ENCODE measurements at regions not wholly inside any gene's neighbourhood (a gene's known extent, or its start where the extent isn't known, plus 50 kb on each side); places are given as distances from the start of the nearest gene placed in this dataset.
"Not testable (repeated sequence)": the region's sequence is repeated elsewhere in the genome, so short reads cannot be mapped to it uniquely, and the experiment has no call there.

DNA sequence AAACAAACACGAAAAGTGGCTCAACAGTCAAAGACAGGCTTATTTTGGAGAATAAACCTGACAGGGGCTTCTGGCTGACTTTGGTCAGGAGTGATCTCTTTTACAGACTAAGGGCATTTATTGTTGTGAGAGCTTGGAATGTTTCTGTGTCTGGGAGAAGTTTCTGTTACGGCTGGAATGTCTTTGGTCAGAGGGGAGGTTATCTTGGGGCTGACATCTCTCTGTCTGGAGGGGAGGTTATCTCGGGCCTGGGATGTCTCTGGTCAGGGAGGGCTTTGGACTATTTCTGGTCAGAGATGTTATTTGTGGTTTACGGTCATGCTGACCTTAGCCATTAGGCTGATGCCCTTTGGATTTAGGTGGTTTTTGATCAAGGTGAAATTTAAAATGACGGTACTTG is 345.5 kb upstream of the FSIP2 start:
- DNase-seq: no peak

DNA sequence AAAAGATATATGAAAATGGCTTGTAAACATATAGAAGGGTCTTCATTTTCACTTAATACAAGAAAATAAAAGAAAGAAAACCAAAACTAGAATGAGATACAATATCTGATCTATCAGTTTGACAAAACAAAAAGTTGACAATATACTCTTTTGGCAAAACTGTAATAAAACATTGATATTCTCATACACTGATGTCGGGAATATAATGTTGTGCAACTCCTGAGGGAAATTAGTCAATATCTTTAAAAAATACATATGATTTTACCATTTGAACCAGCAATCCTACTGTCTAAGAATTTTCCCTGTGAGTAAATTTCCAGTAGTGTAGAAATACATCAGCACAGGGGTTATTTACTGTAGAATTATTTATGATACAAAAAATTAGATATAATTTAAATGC is 336.1 kb upstream of the FSIP2 start:
- DNase-seq: no peak

DNA sequence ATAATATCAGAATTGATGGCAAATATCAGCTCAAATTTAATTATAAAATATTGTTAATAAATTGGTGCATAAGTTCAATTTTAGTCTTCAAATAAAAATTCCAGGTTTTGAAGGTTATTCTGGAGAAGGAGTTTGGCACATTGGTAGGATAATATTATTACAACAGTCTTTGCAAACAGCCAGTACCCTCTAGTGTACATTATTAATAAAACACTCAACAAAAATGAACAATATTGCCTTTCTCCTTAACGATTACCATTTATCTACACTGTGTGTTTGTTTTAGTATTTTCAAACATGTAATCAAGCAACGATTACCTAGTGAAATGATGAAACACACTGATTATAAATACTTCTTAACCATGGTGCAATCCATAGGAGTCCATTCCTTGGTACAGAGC is 334.0 kb upstream of the FSIP2 start:
- no peak for DNase-seq

DNA sequence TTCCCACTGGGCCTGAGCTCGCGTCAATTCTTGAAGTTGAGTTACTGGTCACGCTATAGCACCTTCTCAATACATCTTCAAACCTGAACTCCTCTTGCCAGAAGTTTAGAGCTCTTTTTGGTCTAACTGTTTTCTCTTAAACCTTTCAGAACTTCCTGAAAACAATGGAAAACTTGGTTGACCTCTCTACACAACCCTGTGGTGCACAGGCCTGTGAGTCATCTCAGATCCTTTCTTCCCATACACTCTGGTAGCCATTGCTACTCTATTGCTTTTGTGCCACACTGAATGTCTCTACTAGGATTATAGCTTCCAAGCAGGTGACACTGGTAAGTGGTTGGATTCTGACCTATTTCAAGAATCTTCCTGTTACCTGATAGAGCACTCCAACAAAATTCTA is 321.5 kb upstream of the FSIP2 start:
- DNase-seq: no peak

DNA sequence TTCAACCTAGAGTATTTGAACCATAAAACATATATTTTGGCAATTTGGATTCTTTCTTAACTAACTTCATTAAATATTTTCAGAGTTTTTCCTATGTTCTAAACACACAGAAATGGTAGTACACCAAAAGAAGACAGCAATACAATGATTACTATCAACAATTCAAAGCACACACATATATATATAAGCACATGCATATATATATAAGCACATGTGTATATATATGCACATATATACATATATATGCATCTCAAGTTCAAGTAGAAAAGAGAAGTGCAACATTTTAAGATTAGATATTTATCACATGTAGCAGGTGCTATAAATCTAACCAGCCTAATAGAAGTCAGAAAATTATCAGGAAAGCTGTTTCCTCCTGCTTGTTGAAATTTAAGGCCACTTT is 320.9 kb upstream of the FSIP2 start:
- no peak for DNase-seq

DNA sequence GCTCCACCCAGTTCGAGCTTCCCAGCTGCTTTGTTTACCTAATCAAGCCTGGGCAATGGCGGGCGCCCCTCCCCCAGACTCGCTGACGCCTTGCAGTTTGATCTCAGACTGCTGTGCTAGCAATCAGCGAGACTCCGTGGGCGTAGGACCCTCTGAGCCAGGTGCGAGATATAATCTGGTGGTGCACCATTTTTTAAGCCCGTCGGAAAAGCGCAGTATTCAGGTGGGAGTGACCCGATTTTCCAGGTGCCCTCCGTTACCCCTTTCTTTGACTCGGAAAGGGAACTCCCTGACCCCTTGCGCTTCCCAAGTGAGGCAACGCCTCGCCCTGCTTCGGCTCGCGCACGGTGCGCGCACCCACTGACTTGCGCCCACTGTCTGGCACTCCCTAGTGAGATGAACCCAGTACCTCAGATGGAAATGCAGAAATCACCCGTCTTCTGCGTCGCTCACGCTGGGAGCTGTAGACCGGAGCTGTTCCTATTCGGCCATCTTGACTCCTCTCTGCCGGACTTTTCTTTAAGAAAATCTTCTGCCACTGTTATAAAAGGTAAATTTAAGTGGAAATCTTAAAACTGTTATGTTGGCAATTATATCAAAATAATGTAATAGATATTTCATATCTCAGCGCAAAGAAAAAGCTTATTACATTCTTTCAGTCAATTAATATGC is 313.5 kb upstream of the FSIP2 start:
- peak; percentile 9 for DNase-seq

GRCh38 chr2:185428000-185428399 is 310.6 kb upstream of the FSIP2 start:
- no peak for DNase-seq

DNA sequence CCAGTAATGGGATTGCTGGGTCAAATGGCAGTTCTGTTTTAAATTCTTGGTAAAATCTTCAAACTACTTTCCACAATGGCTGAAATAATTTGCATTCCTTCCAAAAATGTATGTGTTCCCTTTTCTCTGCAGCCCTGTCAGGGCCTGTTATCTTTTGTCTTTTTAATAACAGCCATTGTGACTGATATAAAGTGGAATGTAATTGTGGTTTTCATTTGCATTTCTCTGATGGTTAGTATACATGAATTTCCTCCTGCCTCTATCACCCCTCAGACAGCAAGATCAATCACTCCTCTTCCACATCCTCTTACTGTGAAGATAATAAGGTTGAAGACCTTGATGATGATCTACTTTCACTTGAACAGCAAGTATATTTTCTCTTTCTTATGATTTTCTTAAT is 304.8 kb upstream of the FSIP2 start:
- no peak for DNase-seq

GRCh38 chr2:185436787-185437372 is 301.7 kb upstream of the FSIP2 start:
- no peak for DNase-seq

- DNase-seq: no peak
These were observed 297.1 kb upstream of the FSIP2 start for GRCh38 chr2:185441486-185442005.

DNA sequence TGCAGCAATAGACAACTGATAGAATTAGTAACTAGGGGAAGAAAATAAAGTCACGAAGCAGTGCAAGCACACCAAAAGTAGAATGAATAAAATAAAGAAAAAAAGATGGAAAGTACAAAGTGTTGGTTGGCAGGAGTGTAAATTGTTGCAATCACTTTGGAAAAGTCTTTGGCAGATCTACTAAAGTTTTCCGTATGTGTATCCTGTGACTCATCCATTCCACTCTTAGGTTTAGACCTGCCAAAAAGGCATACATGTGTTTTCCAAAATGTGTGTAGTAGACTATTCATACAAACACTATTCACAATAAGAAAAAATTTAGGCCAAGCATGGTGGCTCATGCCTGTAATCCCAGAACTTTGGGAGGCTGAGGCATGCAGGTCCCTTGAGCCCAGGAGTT is 282.1 kb upstream of the FSIP2 start:
- DNase-seq: no peak

GRCh38 chr2:185463481-185463880 is 275.1 kb upstream of the FSIP2 start:
- no peak for DNase-seq

DNA sequence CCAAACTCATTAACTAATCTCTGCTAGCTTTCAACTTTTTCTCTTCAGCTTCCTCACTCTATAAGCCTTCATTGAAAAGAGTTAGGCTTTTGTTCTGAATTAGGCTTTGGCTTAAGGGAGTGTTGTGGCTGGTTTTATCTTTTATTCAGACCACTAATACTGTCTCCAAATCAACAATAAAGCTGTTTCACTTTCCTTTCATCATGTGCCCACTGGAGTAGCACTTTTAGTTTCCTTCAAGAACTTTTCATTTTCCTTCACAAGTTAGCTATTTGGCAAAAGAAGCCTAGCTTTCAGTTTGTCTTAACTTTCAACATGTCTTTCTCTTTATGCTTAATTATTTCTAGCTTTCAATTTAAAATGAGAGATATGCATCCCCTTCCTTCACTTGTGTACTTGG is 271.7 kb upstream of the FSIP2 start:
- no peak for DNase-seq

- DNase-seq: no peak
These were observed 267.2 kb upstream of the FSIP2 start for GRCh38 chr2:185471441-185471840.

GRCh38 chr2:185472574-185472973 is 266.0 kb upstream of the FSIP2 start:
- no peak for DNase-seq

- DNase-seq: no peak
These were observed 264.8 kb upstream of the FSIP2 start for GRCh38 chr2:185473838-185474237.

- no peak for DNase-seq
These were observed 262.7 kb upstream of the FSIP2 start for GRCh38 chr2:185475914-185476313.

DNA sequence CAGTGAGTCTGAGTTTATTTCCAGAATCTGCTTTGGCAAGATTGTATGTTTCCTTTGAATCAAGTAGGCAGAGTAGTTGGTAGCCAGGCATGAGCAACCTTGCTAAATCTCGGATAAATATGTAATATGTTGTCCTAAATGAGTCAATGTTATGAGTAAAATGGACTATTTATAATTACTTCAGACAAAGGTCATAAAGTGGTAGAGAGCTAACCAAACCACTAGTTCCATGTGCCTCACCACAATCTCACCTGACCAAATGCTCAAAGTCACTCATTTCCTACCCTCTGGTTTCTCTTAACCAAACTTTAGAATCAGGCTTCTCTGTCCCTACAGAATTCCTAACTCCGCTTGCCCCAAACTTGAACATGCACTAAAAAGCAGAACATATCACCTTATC is 261.2 kb upstream of the FSIP2 start:
- DNase-seq: no peak

- DNase-seq: no peak
These were observed 254.0 kb upstream of the FSIP2 start for GRCh38 chr2:185484602-185485001.

GRCh38 chr2:185502351-185502750 is 236.3 kb upstream of the FSIP2 start:
- DNase-seq: no peak

- DNase-seq: no peak
These were observed 230.9 kb upstream of the FSIP2 start for GRCh38 chr2:185507719-185508118.

DNA sequence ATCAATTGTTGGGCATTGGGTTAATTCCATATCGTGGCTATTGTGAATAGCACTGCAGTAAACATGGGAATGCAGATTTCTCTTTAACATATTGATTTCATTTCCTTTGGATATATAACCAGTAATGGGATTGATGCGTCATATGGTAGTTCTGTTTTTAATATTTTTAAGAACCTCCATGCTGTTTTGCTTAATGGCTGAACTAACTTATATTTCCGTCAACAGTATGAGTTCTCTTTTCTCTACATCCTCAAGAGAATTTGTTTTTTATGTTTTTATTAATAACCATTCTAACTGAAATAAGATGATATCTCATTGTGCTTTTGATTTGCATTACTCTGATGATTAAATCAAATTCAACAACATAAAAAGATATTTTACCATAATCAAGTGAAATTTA is 228.5 kb upstream of the FSIP2 start:
- DNase-seq: no peak

DNA sequence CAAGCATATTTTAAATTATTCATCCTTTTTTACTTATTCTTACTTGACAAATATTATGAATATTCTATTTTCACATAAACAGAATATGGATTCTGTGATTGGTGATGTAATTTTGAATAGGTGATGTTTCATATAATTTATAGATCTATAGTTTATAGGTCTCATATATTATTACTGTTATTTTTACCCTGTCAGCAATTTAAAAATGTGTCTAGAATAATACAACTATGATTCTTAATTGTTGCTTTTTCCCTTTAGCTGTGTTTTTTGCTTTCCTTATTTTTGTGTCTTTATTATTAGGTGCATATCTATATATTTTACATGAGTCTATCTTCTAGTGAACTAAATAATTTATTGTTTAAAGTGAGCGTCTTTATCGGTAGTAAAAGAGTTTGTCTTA is 226.7 kb upstream of the FSIP2 start:
- no peak for DNase-seq

- DNase-seq: no peak
These were observed 216.1 kb upstream of the FSIP2 start for GRCh38 chr2:185522472-185522871.

DNA sequence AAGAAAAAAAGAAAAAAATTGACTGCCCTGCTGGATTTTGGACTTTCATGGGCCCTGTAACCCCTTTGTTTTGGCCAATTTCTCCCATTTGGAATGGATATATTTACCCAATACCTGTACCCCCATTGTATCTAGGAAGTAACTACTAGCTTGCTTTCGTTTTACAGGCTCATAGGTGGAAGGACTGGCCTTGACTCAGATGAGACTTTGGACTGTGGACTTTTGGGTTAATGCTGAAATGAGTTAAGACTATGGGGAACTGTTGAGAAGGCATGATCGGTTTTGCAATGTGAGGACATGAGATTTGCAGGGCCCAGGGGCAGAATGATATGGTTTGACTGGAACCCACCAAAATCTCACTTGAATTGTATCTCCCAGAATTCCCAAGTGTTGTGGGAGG is 214.4 kb upstream of the FSIP2 start:
- DNase-seq: not testable (repeated sequence)

Data from right hindlimb (tissue), 1 donor.